H9 (cell line): ENCODE measurements at regions not wholly inside any gene's neighbourhood (a gene's known extent, or its start where the extent isn't known, plus 50 kb on each side); places are given as distances from the start of the nearest gene placed in this dataset.

Source experiments
- DNase-seq: peaks from one replicate; pipeline ENCODE4 v3.0.0-alpha.2; 2017
- H2AFZ ChIP-seq: one replicate; pipeline ENCODE4 v1.6.1; 2013; ENCODE audit warnings: mild to moderate bottlenecking, low read length, control low read depth, moderate library complexity
- H2AK5ac ChIP-seq: 2 replicates; pipeline ENCODE4 v1.6.1; 2013; ENCODE audit warnings: low read length, control low read depth, mixed read lengths; ENCODE audit not compliant: insufficient read length
- H2BK120ac ChIP-seq: one replicate; pipeline ENCODE4 v1.6.1; 2013; ENCODE audit warnings: low read depth, mild to moderate bottlenecking, low read length, control low read depth, inconsistent platforms; ENCODE audit not compliant: poor library complexity, severe bottlenecking
- H2BK12ac ChIP-seq: 2 replicates; pipeline ENCODE4 v1.6.1; 2013; ENCODE audit warnings: low read length, control low read depth, mixed read lengths, low read depth; ENCODE audit not compliant: insufficient read length
- H2BK15ac ChIP-seq: 2 replicates; pipeline ENCODE4 v1.6.1; 2013; ENCODE audit warnings: low read depth, low read length, control low read depth
- H2BK20ac ChIP-seq: one replicate; pipeline ENCODE4 v1.6.1; 2013; ENCODE audit warnings: low read depth, mild to moderate bottlenecking, low read length, control low read depth, inconsistent platforms; ENCODE audit not compliant: poor library complexity, severe bottlenecking
- H2BK5ac ChIP-seq: 2 replicates; pipeline ENCODE4 v1.6.1; 2013; ENCODE audit warnings: low read length, control low read depth, mixed read lengths; ENCODE audit not compliant: insufficient read length
- H3K14ac ChIP-seq: 2 replicates; pipeline ENCODE4 v1.6.1; 2013; ENCODE audit warnings: low read length, control low read depth; ENCODE audit not compliant: insufficient read depth
- H3K18ac ChIP-seq: 2 replicates; pipeline ENCODE4 v1.6.1; 2013; ENCODE audit warnings: low read depth, mild to moderate bottlenecking, mixed read lengths, low read length, control low read depth; ENCODE audit not compliant: insufficient read length
- H3K23ac ChIP-seq: 2 replicates; pipeline ENCODE4 v1.6.1; 2013; ENCODE audit warnings: low read length, control low read depth, mixed read lengths, low read depth; ENCODE audit not compliant: insufficient read length
- H3K23me2 ChIP-seq: 2 replicates; pipeline ENCODE4 v1.6.1; 2013; ENCODE audit warnings: low read depth, mild to moderate bottlenecking, mixed read lengths, low read length, control low read depth; ENCODE audit not compliant: insufficient read length, poor library complexity, severe bottlenecking
- H3K27ac ChIP-seq: 2 replicates; pipeline ENCODE4 v1.5.1; 2013; ENCODE audit warnings: low read length, control low read depth, mixed read lengths, low read depth; ENCODE audit not compliant: insufficient read length
- H3K27me3 ChIP-seq: 2 replicates; pipeline ENCODE4 v1.6.1; 2013; ENCODE audit warnings: low read length, control low read depth, inconsistent platforms; ENCODE audit not compliant: insufficient read depth
- H3K4ac ChIP-seq: 2 replicates; pipeline ENCODE4 v1.6.1; 2013; ENCODE audit warnings: low read depth, mild to moderate bottlenecking, control low read depth, inconsistent platforms, low read length, moderate library complexity
- H3K4me1 ChIP-seq: 2 replicates; pipeline ENCODE4 v1.6.1; 2013; ENCODE audit warnings: low read length, control low read depth, inconsistent platforms; ENCODE audit not compliant: insufficient read depth
- H3K4me2 ChIP-seq: 2 replicates; pipeline ENCODE4 v1.6.1; 2013; ENCODE audit warnings: low read length, control low read depth, mixed read lengths; ENCODE audit not compliant: insufficient read length, insufficient read depth
- H3K56ac ChIP-seq: 2 replicates; pipeline ENCODE4 v1.6.1; 2013; ENCODE audit warnings: low read depth, mild to moderate bottlenecking, mixed read lengths, low read length, control low read depth; ENCODE audit not compliant: insufficient read length
- H3K79me1 ChIP-seq: 2 replicates; pipeline ENCODE4 v1.6.1; 2013; ENCODE audit warnings: low read depth, mild to moderate bottlenecking, moderate library complexity, low read length, control low read depth, inconsistent platforms; ENCODE audit not compliant: insufficient read depth, poor library complexity, severe bottlenecking
- H3K79me2 ChIP-seq: 2 replicates; pipeline ENCODE4 v1.6.1; 2013; ENCODE audit warnings: low read length, control low read depth, inconsistent platforms; ENCODE audit not compliant: insufficient read depth
- H3K9ac ChIP-seq: 2 replicates; pipeline ENCODE4 v1.6.1; 2013; ENCODE audit warnings: low read length, control low read depth, mixed read lengths; ENCODE audit not compliant: insufficient read length; ENCODE audit errors: extremely low read depth
- H3K9me3 ChIP-seq: one replicate; pipeline ENCODE4 v1.6.1; 2013; ENCODE audit warnings: low read depth, low read length, inconsistent platforms; ENCODE audit not compliant: control insufficient read depth
- H3T11ph ChIP-seq: one replicate; pipeline ENCODE4 v1.6.1; 2013; ENCODE audit warnings: mild to moderate bottlenecking, low read length, control low read depth, inconsistent platforms
- H4K20me1 ChIP-seq: one replicate; pipeline ENCODE4 v1.6.1; 2013; ENCODE audit not compliant: control insufficient read depth, insufficient read length, insufficient read depth
- H4K5ac ChIP-seq: 2 replicates; pipeline ENCODE4 v1.6.1; 2013; ENCODE audit warnings: low read depth, mild to moderate bottlenecking, mixed read lengths, low read length, control low read depth; ENCODE audit not compliant: insufficient read length
- H4K8ac ChIP-seq: replicated peaks from 2 replicates; pipeline ENCODE4 v1.6.1; 2013; ENCODE audit warnings: low read length, control low read depth, mixed read lengths, low read depth; ENCODE audit not compliant: insufficient read length
- H4K91ac ChIP-seq: 2 replicates; pipeline ENCODE4 v1.6.1; 2013; ENCODE audit warnings: low read depth, mild to moderate bottlenecking, moderate library complexity, mixed read lengths, low read length, control low read depth; ENCODE audit not compliant: insufficient read length
- H3K27ac Mint-ChIP-seq, 3 experiments: 2 replicates in 2 of 3; 3 replicates in 1 of 3; pipeline ENCODE4 v1.8.0; 2020 to 2021; ENCODE audit warnings: mixed read lengths in 3 of 3, mild to moderate bottlenecking in 1 of 3, moderate library complexity in 1 of 3
- H3K27me3 Mint-ChIP-seq: 2 replicates; pipeline ENCODE4 v1.8.0; 2021; ENCODE audit warnings: low read depth, mild to moderate bottlenecking, moderate library complexity, mixed read lengths
- H3K36me3 Mint-ChIP-seq, 3 experiments: 2 replicates in 2 of 3; 3 replicates in 1 of 3; pipeline ENCODE4 v1.8.0; 2020 to 2021; ENCODE audit warnings: low read depth in 3 of 3, mixed read lengths in 3 of 3; ENCODE audit not compliant: insufficient read depth in 1 of 3
- H3K4me1 Mint-ChIP-seq, 2 experiments: 2 replicates each; pipeline ENCODE4 v1.8.0; 2020; ENCODE audit warnings: mixed read lengths in 2 of 2
- H3K4me3 Mint-ChIP-seq, 2 experiments: 2 replicates in 1 of 2; 3 replicates in 1 of 2; pipeline ENCODE4 v1.8.0; 2020 to 2021; ENCODE audit warnings: mild to moderate bottlenecking in 2 of 2, mixed read lengths in 2 of 2, moderate library complexity in 1 of 2
- H3K9me3 Mint-ChIP-seq, 2 experiments: 2 replicates in 1 of 2; 3 replicates in 1 of 2; pipeline ENCODE4 v1.8.0; 2020; ENCODE audit warnings: mild to moderate bottlenecking in 2 of 2, mixed read lengths in 2 of 2, moderate library complexity in 1 of 2
- CTCF ChIP-seq: fragments of 200-600 bp; sonication (generic); conservative IDR thresholded peaks from 3 replicates; pipeline ENCODE4 v1.8.0; 2021; ENCODE audit warnings: antibody characterized with exemption, mild to moderate bottlenecking
- WGBS: extraction: QIAGEN DNeasy Blood & Tissue Kit; methylation state at CpG from one replicate; pipeline ENCODE4 v1.1.7; 2013; ENCODE audit warnings: missing lambda C conversion rate, low lambda C conversion rate, mixed read lengths; ENCODE audit not compliant: insufficient read length; ENCODE audit errors: extremely low coverage; 5-methylcytosine and 5-hydroxymethylcytosine counted together

GRCh38 chr11:43223026-43223425 lies 88.8 kb upstream of the API5 start:
- Histone ChIP-seq H3K27ac (no peak overlapping the region), H3K18ac (no peak overlapping the region), H2AFZ (no peak overlapping the region), H3K56ac (no peak overlapping the region), H3K4me2 (no peak overlapping the region), H2BK12ac (no peak overlapping the region), H2BK5ac (no peak overlapping the region), H3K23me2 (no peaks in the 10 kb centered on the region), H4K8ac (no peak overlapping the region), H3K14ac (no peak overlapping the region), H2BK20ac (no peak overlapping the region), H2BK15ac (no peak overlapping the region), H4K20me1 (no peaks in the 10 kb centered on the region), H3K9me3 (no peaks in the 10 kb centered on the region), H3K27me3 (no peaks in the 10 kb centered on the region), H3K9ac (no peak overlapping the region), H3K4ac (no peak overlapping the region), H3K23ac (no peak overlapping the region), H3K79me1 (no peaks in the 10 kb centered on the region), H4K91ac (no peak overlapping the region), H3T11ph (no peak overlapping the region), H3K4me1 (no peaks in the 10 kb centered on the region), H4K5ac (no peak overlapping the region), H3K79me2 (no peaks in the 10 kb centered on the region), H2BK120ac (no peak overlapping the region), H2AK5ac (no peak overlapping the region)
- DNase-seq: no peak
- Mint-ChIP-seq H3K4me1 (peaks cover 3% of the 10 kb centered on the region in 2 experiments; a peak in 2 of 4 replicates), H3K9me3 (peaks cover 2 to 3% of the 10 kb centered on the region in 2 experiments; a peak in 1 of 5 replicates), H3K27ac (no peak overlapping the region; a peak in 1 of 7 replicates), H3K4me3 (no peak overlapping the region), H3K36me3 (no peaks in the 10 kb centered on the region; a peak in 1 of 7 replicates), H3K27me3 (no peaks in the 10 kb centered on the region)
- TF ChIP-seq CTCF: no peak
- WGBS: no CpG with 5 or more reads among the region's 3 CpGs
